Erythroblast (primary cell): ENCODE measurements at regions not wholly inside any gene's neighbourhood (a gene's known extent, or its start where the extent isn't known, plus 50 kb on each side); places are given as distances from the start of the nearest gene placed in this dataset.

Experiments
- GATA1 ChIP-seq: IDR thresholded peaks from 2 replicates; pipeline ENCODE4 v1.6.1; 2011; ENCODE audit warnings: low read depth, mild to moderate bottlenecking, control low read depth, low read length, moderate library complexity
- POLR2A ChIP-seq: IDR thresholded peaks from 2 replicates; pipeline ENCODE4 v1.6.1; 2011; ENCODE audit warnings: mild to moderate bottlenecking, low read length

DNA sequence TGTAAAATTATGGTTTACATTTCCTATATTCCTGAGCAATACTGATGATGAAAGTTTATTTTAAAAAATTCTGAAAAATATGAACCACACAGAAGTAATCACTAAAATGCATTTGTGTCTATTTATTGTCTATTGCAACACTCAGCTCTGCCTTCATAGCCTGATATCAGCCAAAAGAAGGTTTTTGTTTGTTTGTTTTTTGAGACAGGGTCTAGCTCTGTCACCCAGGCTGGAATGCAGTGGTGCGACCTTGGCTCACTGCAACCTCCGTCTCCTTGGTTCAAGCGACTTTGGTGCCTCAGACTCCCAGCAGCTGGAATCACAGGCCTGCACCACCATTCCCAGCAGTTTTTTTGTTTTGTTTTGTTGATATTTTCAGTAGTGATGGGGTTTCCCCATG, 1560.2 kb downstream of the SI start:
- TF ChIP-seq POLR2A (no peak), GATA1 (no peak)
